K562 (cell line): ENCODE measurements at regions not wholly inside any gene's neighbourhood (a gene's known extent, or its start where the extent isn't known, plus 50 kb on each side); places are given as distances from the start of the nearest gene placed in this dataset.

Experiments used
- GTF2F1 ChIP-seq: IDR thresholded peaks from 2 replicates; pipeline ENCODE4 v1.6.1; 2011; ENCODE audit warnings: low read depth, low read length, improper control_type of control experiment
- HIVEP1 ChIP-seq: fragments of 250-450 bp; sonication (Bioruptor Pico); IDR thresholded peaks from 2 replicates; pipeline ENCODE4 v1.4.0; 2020; ENCODE audit warnings: mild to moderate bottlenecking
- NR3C1 ChIP-seq: sonication (generic); formaldehyde crosslinking; IDR thresholded peaks from 2 replicates; pipeline ENCODE4 v1.8.1; 2022; ENCODE audit warnings: missing genetic modification reagents
- RAD51 ChIP-seq: fragments of 450-650 bp; IDR thresholded peaks from 2 replicates; pipeline ENCODE4 v1.7.1; 2016; ENCODE audit warnings: low read depth, mild to moderate bottlenecking, borderline replicate concordance
- RBBP5 ChIP-seq: fragments of 200-600 bp; sonication (generic); IDR thresholded peaks from 2 replicates; pipeline ENCODE4 v1.6.1; 2012; ENCODE audit warnings: borderline replicate concordance, mild to moderate bottlenecking, low read length, control low read depth, inconsistent platforms; ENCODE audit not compliant: insufficient read depth, poor library complexity, severe bottlenecking
- ZNF717 ChIP-seq: fragments of 250-450 bp; sonication (Bioruptor Pico); IDR thresholded peaks from 2 replicates; pipeline ENCODE4 v1.5.0; 2021
- TF ChIP-seq, protein P1 (sequence below): IDR thresholded peaks from 3 replicates; pipeline ENCODE4 v1.6.1; 2011; ENCODE audit warnings: borderline replicate concordance, mild to moderate bottlenecking, moderate library complexity; ENCODE audit not compliant: insufficient read length; ENCODE audit errors: extremely low read depth
- TF ChIP-seq, protein P2 (sequence below): sonication (generic); formaldehyde crosslinking; IDR thresholded peaks from 2 replicates; pipeline ENCODE4 v1.8.0; 2023; ENCODE audit warnings: missing genetic modification reagents, mild to moderate bottlenecking, borderline replicate concordance
- TF ChIP-seq, protein P3 (sequence below): fragments of 250-450 bp; sonication (Bioruptor Pico); IDR thresholded peaks from 2 replicates; pipeline ENCODE4 v1.5.0; 2020; ENCODE audit warnings: mild to moderate bottlenecking, borderline replicate concordance
- TF ChIP-seq, protein P4 (sequence below): fragments of 450-650 bp; IDR thresholded peaks from 2 replicates; pipeline ENCODE4 v1.6.1; 2016
- TF ChIP-seq, protein P5 (sequence below): fragments of 250-450 bp; sonication (Bioruptor Pico); IDR thresholded peaks from 2 replicates; pipeline ENCODE4 v1.8.0; 2022; ENCODE audit warnings: inconsistent platforms

DNA sequence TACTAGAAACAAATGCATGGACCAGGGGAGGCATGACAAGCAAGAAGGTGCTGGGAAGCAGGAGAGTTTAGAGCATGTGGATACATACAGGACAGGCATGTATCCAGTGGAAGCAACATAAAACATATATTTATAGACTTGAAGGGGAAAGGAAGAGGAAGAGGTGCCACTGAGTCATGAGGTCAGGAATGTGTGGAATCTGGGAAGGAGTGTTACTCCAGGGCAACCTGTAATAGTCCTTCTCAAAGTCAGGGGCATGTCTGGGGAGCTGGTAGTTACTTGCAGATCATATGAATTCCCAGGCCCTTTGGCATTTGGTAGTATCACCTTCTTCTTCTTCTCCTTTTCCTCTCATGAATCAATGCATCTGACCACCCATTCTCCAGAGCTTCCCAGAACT lies 246.6 kb downstream of the XPNPEP1 start (continued):
- TF ChIP-seq, protein P1, sequence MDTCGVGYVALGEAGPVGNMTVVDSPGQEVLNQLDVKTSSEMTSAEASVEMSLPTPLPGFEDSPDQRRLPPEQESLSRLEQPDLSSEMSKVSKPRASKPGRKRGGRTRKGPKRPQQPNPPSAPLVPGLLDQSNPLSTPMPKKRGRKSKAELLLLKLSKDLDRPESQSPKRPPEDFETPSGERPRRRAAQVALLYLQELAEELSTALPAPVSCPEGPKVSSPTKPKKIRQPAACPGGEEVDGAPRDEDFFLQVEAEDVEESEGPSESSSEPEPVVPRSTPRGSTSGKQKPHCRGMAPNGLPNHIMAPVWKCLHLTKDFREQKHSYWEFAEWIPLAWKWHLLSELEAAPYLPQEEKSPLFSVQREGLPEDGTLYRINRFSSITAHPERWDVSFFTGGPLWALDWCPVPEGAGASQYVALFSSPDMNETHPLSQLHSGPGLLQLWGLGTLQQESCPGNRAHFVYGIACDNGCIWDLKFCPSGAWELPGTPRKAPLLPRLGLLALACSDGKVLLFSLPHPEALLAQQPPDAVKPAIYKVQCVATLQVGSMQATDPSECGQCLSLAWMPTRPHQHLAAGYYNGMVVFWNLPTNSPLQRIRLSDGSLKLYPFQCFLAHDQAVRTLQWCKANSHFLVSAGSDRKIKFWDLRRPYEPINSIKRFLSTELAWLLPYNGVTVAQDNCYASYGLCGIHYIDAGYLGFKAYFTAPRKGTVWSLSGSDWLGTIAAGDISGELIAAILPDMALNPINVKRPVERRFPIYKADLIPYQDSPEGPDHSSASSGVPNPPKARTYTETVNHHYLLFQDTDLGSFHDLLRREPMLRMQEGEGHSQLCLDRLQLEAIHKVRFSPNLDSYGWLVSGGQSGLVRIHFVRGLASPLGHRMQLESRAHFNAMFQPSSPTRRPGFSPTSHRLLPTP, result no peak
- TF ChIP-seq HIVEP1 (CRISPR knock-in tag), result no peak
- TF ChIP-seq, protein P2, sequence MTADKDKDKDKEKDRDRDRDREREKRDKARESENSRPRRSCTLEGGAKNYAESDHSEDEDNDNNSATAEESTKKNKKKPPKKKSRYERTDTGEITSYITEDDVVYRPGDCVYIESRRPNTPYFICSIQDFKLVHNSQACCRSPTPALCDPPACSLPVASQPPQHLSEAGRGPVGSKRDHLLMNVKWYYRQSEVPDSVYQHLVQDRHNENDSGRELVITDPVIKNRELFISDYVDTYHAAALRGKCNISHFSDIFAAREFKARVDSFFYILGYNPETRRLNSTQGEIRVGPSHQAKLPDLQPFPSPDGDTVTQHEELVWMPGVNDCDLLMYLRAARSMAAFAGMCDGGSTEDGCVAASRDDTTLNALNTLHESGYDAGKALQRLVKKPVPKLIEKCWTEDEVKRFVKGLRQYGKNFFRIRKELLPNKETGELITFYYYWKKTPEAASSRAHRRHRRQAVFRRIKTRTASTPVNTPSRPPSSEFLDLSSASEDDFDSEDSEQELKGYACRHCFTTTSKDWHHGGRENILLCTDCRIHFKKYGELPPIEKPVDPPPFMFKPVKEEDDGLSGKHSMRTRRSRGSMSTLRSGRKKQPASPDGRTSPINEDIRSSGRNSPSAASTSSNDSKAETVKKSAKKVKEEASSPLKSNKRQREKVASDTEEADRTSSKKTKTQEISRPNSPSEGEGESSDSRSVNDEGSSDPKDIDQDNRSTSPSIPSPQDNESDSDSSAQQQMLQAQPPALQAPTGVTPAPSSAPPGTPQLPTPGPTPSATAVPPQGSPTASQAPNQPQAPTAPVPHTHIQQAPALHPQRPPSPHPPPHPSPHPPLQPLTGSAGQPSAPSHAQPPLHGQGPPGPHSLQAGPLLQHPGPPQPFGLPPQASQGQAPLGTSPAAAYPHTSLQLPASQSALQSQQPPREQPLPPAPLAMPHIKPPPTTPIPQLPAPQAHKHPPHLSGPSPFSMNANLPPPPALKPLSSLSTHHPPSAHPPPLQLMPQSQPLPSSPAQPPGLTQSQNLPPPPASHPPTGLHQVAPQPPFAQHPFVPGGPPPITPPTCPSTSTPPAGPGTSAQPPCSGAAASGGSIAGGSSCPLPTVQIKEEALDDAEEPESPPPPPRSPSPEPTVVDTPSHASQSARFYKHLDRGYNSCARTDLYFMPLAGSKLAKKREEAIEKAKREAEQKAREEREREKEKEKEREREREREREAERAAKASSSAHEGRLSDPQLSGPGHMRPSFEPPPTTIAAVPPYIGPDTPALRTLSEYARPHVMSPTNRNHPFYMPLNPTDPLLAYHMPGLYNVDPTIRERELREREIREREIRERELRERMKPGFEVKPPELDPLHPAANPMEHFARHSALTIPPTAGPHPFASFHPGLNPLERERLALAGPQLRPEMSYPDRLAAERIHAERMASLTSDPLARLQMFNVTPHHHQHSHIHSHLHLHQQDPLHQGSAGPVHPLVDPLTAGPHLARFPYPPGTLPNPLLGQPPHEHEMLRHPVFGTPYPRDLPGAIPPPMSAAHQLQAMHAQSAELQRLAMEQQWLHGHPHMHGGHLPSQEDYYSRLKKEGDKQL (CRISPR knock-in tag), result no peak
- TF ChIP-seq, protein P3, sequence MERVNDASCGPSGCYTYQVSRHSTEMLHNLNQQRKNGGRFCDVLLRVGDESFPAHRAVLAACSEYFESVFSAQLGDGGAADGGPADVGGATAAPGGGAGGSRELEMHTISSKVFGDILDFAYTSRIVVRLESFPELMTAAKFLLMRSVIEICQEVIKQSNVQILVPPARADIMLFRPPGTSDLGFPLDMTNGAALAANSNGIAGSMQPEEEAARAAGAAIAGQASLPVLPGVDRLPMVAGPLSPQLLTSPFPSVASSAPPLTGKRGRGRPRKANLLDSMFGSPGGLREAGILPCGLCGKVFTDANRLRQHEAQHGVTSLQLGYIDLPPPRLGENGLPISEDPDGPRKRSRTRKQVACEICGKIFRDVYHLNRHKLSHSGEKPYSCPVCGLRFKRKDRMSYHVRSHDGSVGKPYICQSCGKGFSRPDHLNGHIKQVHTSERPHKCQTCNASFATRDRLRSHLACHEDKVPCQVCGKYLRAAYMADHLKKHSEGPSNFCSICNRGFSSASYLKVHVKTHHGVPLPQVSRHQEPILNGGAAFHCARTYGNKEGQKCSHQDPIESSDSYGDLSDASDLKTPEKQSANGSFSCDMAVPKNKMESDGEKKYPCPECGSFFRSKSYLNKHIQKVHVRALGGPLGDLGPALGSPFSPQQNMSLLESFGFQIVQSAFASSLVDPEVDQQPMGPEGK (CRISPR knock-in tag), result no peak
- no peak for TF ChIP-seq NR3C1 (CRISPR knock-in tag)
- TF ChIP-seq, protein P4, sequence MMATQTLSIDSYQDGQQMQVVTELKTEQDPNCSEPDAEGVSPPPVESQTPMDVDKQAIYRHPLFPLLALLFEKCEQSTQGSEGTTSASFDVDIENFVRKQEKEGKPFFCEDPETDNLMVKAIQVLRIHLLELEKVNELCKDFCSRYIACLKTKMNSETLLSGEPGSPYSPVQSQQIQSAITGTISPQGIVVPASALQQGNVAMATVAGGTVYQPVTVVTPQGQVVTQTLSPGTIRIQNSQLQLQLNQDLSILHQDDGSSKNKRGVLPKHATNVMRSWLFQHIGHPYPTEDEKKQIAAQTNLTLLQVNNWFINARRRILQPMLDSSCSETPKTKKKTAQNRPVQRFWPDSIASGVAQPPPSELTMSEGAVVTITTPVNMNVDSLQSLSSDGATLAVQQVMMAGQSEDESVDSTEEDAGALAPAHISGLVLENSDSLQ, result no peak
- no peak for TF ChIP-seq RBBP5
- TF ChIP-seq RAD51, result no peak
- TF ChIP-seq ZNF717 (CRISPR knock-in tag), result no peak
- TF ChIP-seq, protein P5, sequence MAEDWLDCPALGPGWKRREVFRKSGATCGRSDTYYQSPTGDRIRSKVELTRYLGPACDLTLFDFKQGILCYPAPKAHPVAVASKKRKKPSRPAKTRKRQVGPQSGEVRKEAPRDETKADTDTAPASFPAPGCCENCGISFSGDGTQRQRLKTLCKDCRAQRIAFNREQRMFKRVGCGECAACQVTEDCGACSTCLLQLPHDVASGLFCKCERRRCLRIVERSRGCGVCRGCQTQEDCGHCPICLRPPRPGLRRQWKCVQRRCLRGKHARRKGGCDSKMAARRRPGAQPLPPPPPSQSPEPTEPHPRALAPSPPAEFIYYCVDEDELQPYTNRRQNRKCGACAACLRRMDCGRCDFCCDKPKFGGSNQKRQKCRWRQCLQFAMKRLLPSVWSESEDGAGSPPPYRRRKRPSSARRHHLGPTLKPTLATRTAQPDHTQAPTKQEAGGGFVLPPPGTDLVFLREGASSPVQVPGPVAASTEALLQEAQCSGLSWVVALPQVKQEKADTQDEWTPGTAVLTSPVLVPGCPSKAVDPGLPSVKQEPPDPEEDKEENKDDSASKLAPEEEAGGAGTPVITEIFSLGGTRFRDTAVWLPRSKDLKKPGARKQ (CRISPR knock-in tag), result no peak
- TF ChIP-seq GTF2F1, result no peak
